Suprapubic skin (tissue), 4 donors: ENCODE measurements at regions not wholly inside any gene's neighbourhood (a gene's known extent, or its start where the extent isn't known, plus 50 kb on each side); places are given as distances from the start of the nearest gene placed in this dataset.

Source experiments
- CTCF ChIP-seq, 2 donors: fragments of 200-600 bp in 1 of 2; fragments of 450-650 bp in 1 of 2; sonication (generic) in 1 of 2; IDR thresholded peaks; one replicate each; pipeline ENCODE4 v1.5.1; 2016 to 2019; ENCODE audit warnings: antibody characterized with exemption in 2 of 2, mild to moderate bottlenecking in 1 of 2, moderate library complexity in 1 of 2
- POLR2A ChIP-seq, 2 donors: fragments of 450-650 bp; IDR thresholded peaks; one replicate each; pipeline ENCODE4 v1.6.1; 2017; ENCODE audit warnings: antibody characterized with exemption in 2 of 2, mild to moderate bottlenecking in 2 of 2, moderate library complexity in 2 of 2
- POLR2AphosphoS5 ChIP-seq, 3 donors: sonication (generic); formaldehyde crosslinking; IDR thresholded peaks; one replicate each; pipeline ENCODE4 v1.6.1; 2017; ENCODE audit warnings: antibody characterized with exemption in 3 of 3

DNA sequence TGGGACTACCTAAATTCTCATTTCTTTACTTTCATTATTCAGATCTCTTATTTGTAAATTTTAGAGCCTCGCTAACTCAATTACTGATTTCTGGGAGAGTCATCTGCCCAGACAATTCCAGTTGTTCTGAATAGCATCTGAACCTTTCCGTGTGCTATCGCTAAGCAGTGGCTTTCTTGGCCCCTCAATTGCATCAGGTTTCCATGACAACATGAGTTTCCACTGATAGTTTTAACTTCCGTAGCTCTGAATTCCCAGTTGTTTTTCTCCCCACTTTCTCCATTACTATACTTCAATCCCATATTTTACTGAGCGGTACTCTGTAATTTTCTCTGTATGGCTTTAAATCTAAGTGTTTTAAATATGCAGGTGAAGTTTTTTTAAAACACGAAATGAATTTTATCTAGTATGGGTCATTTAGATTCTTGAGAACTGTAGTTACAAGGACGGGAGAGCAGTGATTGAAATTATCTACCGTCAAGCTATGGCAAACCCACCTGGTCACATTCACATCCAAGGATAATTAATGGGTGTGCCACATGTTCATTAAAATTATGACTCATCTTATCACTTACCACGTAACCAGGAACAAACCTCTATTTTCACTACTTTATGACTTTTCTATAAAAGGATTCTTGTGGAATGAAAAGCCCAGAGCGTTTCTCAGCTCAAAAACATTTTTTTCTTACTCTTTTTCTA is 223.5 kb upstream of the PCSK5 start:
- TF ChIP-seq CTCF (IDR thresholded peaks at IDR 0.05) = no peak
- no peak for TF ChIP-seq POLR2A (IDR thresholded peaks at IDR 0.05)
- TF ChIP-seq POLR2AphosphoS5 (IDR thresholded peaks at IDR 0.05) = no peak
